Neural progenitor cell (in vitro differentiated cells): ENCODE measurements at regions not wholly inside any gene's neighbourhood (a gene's known extent, or its start where the extent isn't known, plus 50 kb on each side); places are given as distances from the start of the nearest gene placed in this dataset.

ENCODE experiments used
- EZH2 ChIP-seq: fragments of 200-600 bp; sonication (generic); IDR thresholded peaks from 2 replicates; pipeline ENCODE4 v1.6.1; 2017; ENCODE audit warnings: antibody characterized with exemption, mild to moderate bottlenecking, moderate library complexity
- TF ChIP-seq, protein P1 (sequence below): fragments of 200-600 bp; sonication (generic); IDR thresholded peaks from 2 replicates; pipeline ENCODE4 v1.5.1; 2017; ENCODE audit warnings: antibody characterized with exemption, mild to moderate bottlenecking

DNA sequence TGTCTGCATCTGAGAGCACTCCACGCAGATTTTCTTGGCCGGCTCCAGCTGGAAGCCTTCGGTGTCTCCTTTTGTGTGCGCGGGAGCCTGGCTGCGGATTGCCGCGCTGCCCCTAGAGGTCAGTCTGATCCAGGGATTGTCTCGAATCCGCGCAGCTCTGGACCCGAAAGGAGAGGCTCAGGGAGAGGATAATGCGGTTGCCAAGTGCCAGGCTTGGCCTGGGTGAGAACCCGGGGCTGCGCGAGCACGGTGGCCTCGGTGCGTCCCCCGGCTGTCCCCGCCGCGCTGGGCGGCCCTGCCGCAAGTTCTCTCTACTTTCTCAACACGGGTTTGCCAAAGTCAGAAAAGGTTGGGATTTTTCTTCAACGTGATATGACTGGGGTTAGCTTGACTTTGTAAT, 140.9 kb downstream of the ADCYAP1R1 start:
- TF ChIP-seq EZH2 = peak; percentile 61
- TF ChIP-seq, protein P1, sequence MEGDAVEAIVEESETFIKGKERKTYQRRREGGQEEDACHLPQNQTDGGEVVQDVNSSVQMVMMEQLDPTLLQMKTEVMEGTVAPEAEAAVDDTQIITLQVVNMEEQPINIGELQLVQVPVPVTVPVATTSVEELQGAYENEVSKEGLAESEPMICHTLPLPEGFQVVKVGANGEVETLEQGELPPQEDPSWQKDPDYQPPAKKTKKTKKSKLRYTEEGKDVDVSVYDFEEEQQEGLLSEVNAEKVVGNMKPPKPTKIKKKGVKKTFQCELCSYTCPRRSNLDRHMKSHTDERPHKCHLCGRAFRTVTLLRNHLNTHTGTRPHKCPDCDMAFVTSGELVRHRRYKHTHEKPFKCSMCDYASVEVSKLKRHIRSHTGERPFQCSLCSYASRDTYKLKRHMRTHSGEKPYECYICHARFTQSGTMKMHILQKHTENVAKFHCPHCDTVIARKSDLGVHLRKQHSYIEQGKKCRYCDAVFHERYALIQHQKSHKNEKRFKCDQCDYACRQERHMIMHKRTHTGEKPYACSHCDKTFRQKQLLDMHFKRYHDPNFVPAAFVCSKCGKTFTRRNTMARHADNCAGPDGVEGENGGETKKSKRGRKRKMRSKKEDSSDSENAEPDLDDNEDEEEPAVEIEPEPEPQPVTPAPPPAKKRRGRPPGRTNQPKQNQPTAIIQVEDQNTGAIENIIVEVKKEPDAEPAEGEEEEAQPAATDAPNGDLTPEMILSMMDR = peak; percentile 86
